DOHH2 (cell line): ENCODE measurements at regions not wholly inside any gene's neighbourhood (a gene's known extent, or its start where the extent isn't known, plus 50 kb on each side); places are given as distances from the start of the nearest gene placed in this dataset.

Experiments used
- H3F3A ChIP-seq: fragments of 200-600 bp; sonication (generic), shearing (Covaris generic); 2 replicates; pipeline ENCODE4 v1.6.0; 2016; ENCODE audit warnings: antibody characterized with exemption, mild to moderate bottlenecking; ENCODE audit not compliant: control insufficient read depth, insufficient read depth
- H3K27ac ChIP-seq: fragments of 200-600 bp; sonication (generic); 2 replicates; pipeline ENCODE4 v1.5.1; 2014; ENCODE audit warnings: low read depth, mild to moderate bottlenecking, low read length, moderate library complexity
- H3K27me3 ChIP-seq: fragments of 200-600 bp; sonication (generic); 2 replicates; pipeline ENCODE4 v1.6.1; 2014; ENCODE audit warnings: mild to moderate bottlenecking, low read length, mixed read lengths; ENCODE audit not compliant: control insufficient read depth
- H3K36me3 ChIP-seq: fragments of 200-600 bp; sonication (generic); 2 replicates; pipeline ENCODE4 v1.6.1; 2014; ENCODE audit warnings: mild to moderate bottlenecking, low read length, moderate library complexity, mixed read lengths; ENCODE audit not compliant: control insufficient read depth
- H3K4me1 ChIP-seq: fragments of 200-600 bp; sonication (generic); 2 replicates; pipeline ENCODE4 v1.6.1; 2014; ENCODE audit warnings: mild to moderate bottlenecking, low read length, mixed read lengths; ENCODE audit not compliant: control insufficient read depth
- H3K4me2 ChIP-seq: fragments of 200-600 bp; sonication (generic); 2 replicates; pipeline ENCODE4 v1.6.0; 2014; ENCODE audit warnings: mild to moderate bottlenecking, low read length, moderate library complexity
- H3K4me3 ChIP-seq: fragments of 200-600 bp; sonication (generic); 2 replicates; pipeline ENCODE4 v1.5.1; 2014; ENCODE audit warnings: mild to moderate bottlenecking, low read length, mixed read lengths
- H3K79me2 ChIP-seq: fragments of 200-600 bp; sonication (generic); 2 replicates; pipeline ENCODE4 v1.6.1; 2014; ENCODE audit warnings: mild to moderate bottlenecking, low read length, mixed read lengths; ENCODE audit not compliant: control insufficient read depth
- H3K9me2 ChIP-seq: fragments of 200-600 bp; sonication (generic); replicated peaks from 2 replicates; pipeline ENCODE4 v1.6.1; 2014; ENCODE audit warnings: mild to moderate bottlenecking, low read length, mixed read lengths; ENCODE audit not compliant: control insufficient read depth
- H3K9me3 ChIP-seq: fragments of 200-600 bp; sonication (generic); 2 replicates; pipeline ENCODE4 v1.6.1; 2014; ENCODE audit warnings: antibody characterized with exemption, low read length, mixed read lengths; ENCODE audit not compliant: control insufficient read depth, insufficient read depth
- H4K20me1 ChIP-seq: fragments of 200-600 bp; sonication (generic); 2 replicates; pipeline ENCODE4 v1.6.0; 2014; ENCODE audit warnings: low read depth, mild to moderate bottlenecking, antibody characterized with exemption, low read length, moderate library complexity; ENCODE audit not compliant: control insufficient read depth, insufficient read depth
- CTCF ChIP-seq: fragments of 200-600 bp; sonication (generic); IDR thresholded peaks from one replicate; pipeline ENCODE4 v1.5.1; 2014; ENCODE audit warnings: antibody characterized with exemption, mild to moderate bottlenecking, low read depth, low read length; ENCODE audit not compliant: poor library complexity, severe bottlenecking
- EZH2phosphoT487 ChIP-seq: fragments of 200-600 bp; sonication (generic); IDR thresholded peaks from 2 replicates; pipeline ENCODE4 v1.6.1; 2017; ENCODE audit warnings: borderline replicate concordance, mild to moderate bottlenecking, antibody characterized with exemption, low read length, moderate library complexity, mixed read lengths

- Histone ChIP-seq H3K9me3 (no peaks in the 10 kb centered on the region), H3K27me3 (no peaks in the 10 kb centered on the region), H3K9me2 (no peaks in the 10 kb centered on the region), H3K4me3 (no peak overlapping the region), H3K4me1 (no peaks in the 10 kb centered on the region), H3F3A (no peaks in the 10 kb centered on the region), H3K4me2 (no peak overlapping the region), H3K27ac (no peak overlapping the region), H3K36me3 (no peaks in the 10 kb centered on the region), H3K79me2 (no peaks in the 10 kb centered on the region), H4K20me1 (no peaks in the 10 kb centered on the region)
- TF ChIP-seq EZH2phosphoT487 = no peak
- TF ChIP-seq CTCF = no peak
Measured at GRCh38 chr3:176206809-176207208, 990.5 kb downstream of the TBL1XR1 start.

- Histone ChIP-seq H3K36me3 (no peaks in the 10 kb centered on the region), H3K79me2 (no peaks in the 10 kb centered on the region), H4K20me1 (no peaks in the 10 kb centered on the region), H3K4me1 (no peaks in the 10 kb centered on the region), H3K27ac (no peak overlapping the region), H3K4me3 (no peak overlapping the region), H3K4me2 (no peak overlapping the region), H3K9me2 (no peaks in the 10 kb centered on the region), H3K9me3 (no peaks in the 10 kb centered on the region), H3K27me3 (no peaks in the 10 kb centered on the region), H3F3A (no peaks in the 10 kb centered on the region)
- TF ChIP-seq CTCF (no peak), EZH2phosphoT487 (no peak)
Measured at GRCh38 chr3:176202652-176203051, 994.6 kb downstream of the TBL1XR1 start.

- H3F3A ChIP-seq = no peaks in the 10 kb centered on the region
- no peaks in the 10 kb centered on the region for H3K4me1 ChIP-seq
- H4K20me1 ChIP-seq = no peaks in the 10 kb centered on the region
- no peaks in the 10 kb centered on the region for H3K36me3 ChIP-seq
- no peaks in the 10 kb centered on the region for H3K9me2 ChIP-seq
- no peaks in the 10 kb centered on the region for H3K27me3 ChIP-seq
- no peaks in the 10 kb centered on the region; the same call in 1 of the 2 replicates for H3K9me3 ChIP-seq
- TF ChIP-seq EZH2phosphoT487 = no peak
- TF ChIP-seq CTCF = no peak
- no peaks in the 10 kb centered on the region for H3K79me2 ChIP-seq
- no peak overlapping the region for H3K27ac ChIP-seq
- no peak overlapping the region for H3K4me3 ChIP-seq
- H3K4me2 ChIP-seq = no peak overlapping the region
Measured at GRCh38 chr3:176193032-176193730, 1004.1 kb downstream of the TBL1XR1 start.
